ENCODE measurements at regions not wholly inside any gene's neighbourhood (a gene's known extent, or its start where the extent isn't known, plus 50 kb on each side); places are given as distances from the start of the nearest gene placed in this dataset.
"Not testable (repeated sequence)": the region's sequence is repeated elsewhere in the genome, so short reads cannot be mapped to it uniquely, and the experiment has no call there.

- DNase-seq, result not testable (repeated sequence)
Measured at GRCh38 chr18:38771620-38772019, 1206.0 kb upstream of the CELF4 start.

GRCh38 chr18:38768504-38768903 is 1202.9 kb upstream of the CELF4 start:
- DNase-seq, result no peak

GRCh38 chr18:38759457-38759856 is 1193.9 kb upstream of the CELF4 start:
- DNase-seq, result no peak

GRCh38 chr18:38756436-38756835 is 1190.8 kb upstream of the CELF4 start:
- no peak for DNase-seq

GRCh38 chr18:38752430-38752829 is 1186.8 kb upstream of the CELF4 start:
- DNase-seq, result no peak

- no peak for DNase-seq
Measured at GRCh38 chr18:38751898-38752297, 1186.3 kb upstream of the CELF4 start.

GRCh38 chr18:38751211-38751610 is 1185.6 kb upstream of the CELF4 start:
- DNase-seq, result no peak

- DNase-seq, result no peak
Measured at GRCh38 chr18:38750751-38751150, 1185.2 kb upstream of the CELF4 start.

- DNase-seq, result no peak
Measured at GRCh38 chr18:38747153-38747552, 1181.6 kb upstream of the CELF4 start.

GRCh38 chr18:38720181-38720580 is 1154.6 kb upstream of the CELF4 start:
- not testable (repeated sequence) for DNase-seq

GRCh38 chr18:38718365-38718901 is 1152.8 kb upstream of the CELF4 start:
- DNase-seq, result no peak

- no peak for DNase-seq
Measured at GRCh38 chr18:38709122-38709521, 1143.5 kb upstream of the CELF4 start.

- no peak for DNase-seq
Measured at GRCh38 chr18:38706373-38706772, 1140.8 kb upstream of the CELF4 start.

GRCh38 chr18:38698088-38698487 is 1132.5 kb upstream of the CELF4 start:
- DNase-seq, result no peak

GRCh38 chr18:38695559-38696280 is 1130.1 kb upstream of the CELF4 start:
- no peak for DNase-seq

GRCh38 chr18:38693104-38693503 is 1127.5 kb upstream of the CELF4 start:
- DNase-seq, result no peak

- no peak for DNase-seq
Measured at GRCh38 chr18:38690626-38691025, 1125.0 kb upstream of the CELF4 start.

- DNase-seq, result no peak
Measured at GRCh38 chr18:38688416-38688815, 1122.8 kb upstream of the CELF4 start.

- no peak for DNase-seq
Measured at GRCh38 chr18:38670486-38670885, 1104.9 kb upstream of the CELF4 start.

- DNase-seq, result no peak
Measured at GRCh38 chr18:38664929-38665328, 1099.3 kb upstream of the CELF4 start.

GRCh38 chr18:38663682-38664081 is 1098.1 kb upstream of the CELF4 start:
- no peak for DNase-seq

- DNase-seq, result no peak
Measured at GRCh38 chr18:38663270-38663669, 1097.7 kb upstream of the CELF4 start.

- DNase-seq, result no peak
Measured at GRCh38 chr18:38654946-38655345, 1089.3 kb upstream of the CELF4 start.

GRCh38 chr18:38651736-38652135 is 1086.1 kb upstream of the CELF4 start:
- no peak for DNase-seq

GRCh38 chr18:38648179-38648578 is 1082.6 kb upstream of the CELF4 start:
- DNase-seq, result no peak
